ENCODE measurements at regions not wholly inside any gene's neighbourhood (a gene's known extent, or its start where the extent isn't known, plus 50 kb on each side); places are given as distances from the start of the nearest gene placed in this dataset.
"Not testable (repeated sequence)": the region's sequence is repeated elsewhere in the genome, so short reads cannot be mapped to it uniquely, and the experiment has no call there.

- DNase-seq: no peak
These were observed 615.2 kb downstream of the TRIML1 start for GRCh38 chr4:188754372-188755002.

- DNase-seq: no peak
These were observed 628.3 kb downstream of the TRIML1 start for GRCh38 chr4:188767496-188767895.

GRCh38 chr4:188778905-188779304, 639.7 kb downstream of the TRIML1 start:
- DNase-seq: no peak

GRCh38 chr4:188779581-188779980, 640.3 kb downstream of the TRIML1 start:
- no peak for DNase-seq

DNA sequence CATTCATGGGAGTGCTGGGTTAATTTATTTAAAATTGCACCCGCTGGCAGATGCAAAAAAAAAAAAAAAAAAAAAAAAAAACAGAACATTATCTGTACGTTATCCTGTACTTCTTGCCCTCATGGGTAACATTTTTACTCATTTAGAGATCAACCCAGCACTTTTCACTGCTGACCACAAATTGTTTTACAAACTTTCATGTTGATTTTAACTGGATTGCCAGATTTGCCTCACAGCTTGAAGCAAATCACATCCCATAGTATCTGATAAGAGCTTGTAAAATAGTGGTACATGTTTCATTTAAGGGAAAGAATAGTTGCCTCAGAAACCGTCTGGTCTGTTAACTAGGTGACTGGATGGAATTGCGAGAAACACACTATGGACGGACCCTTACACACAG, 640.8 kb downstream of the TRIML1 start:
- DNase-seq: no peak

DNA sequence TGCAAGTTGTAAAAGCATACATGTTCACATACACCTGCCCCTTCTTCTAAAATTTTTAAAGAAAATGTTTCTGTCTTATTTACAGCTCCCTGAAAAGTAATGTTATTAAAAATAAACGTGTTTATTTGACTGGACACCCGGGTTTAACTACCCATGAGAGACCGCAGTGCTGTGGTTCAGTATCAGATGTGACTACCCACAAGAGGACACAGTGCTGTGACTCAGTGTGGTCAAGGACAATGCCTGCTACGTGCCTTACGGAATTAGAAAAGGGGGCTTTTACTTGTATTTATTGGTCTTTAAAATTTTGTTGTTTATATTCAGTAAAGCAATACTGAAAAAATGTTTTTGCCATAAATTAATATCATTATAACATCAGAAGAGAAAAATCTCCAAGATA, 641.4 kb downstream of the TRIML1 start:
- DNase-seq: no peak

DNA sequence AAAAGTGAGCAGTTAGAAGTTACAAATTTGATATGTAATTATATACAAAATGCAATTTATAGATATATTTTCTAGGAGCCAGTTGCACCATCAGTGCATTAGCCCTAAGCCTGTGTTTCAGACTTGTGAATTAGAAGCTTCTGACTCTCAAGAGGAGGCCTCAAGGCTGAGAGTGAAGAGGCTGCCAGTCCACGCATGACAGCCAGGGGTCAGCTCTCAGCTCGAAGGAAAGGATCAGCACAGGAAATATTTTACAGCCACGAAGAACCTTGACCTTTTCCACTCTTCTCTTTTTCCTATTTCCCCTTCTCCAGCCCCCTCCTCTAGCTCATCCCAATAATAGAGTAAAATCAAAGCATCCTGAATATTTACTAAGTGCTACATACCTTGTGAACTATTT, 642.4 kb downstream of the TRIML1 start:
- no peak for DNase-seq

GRCh38 chr4:188783175-188783574, 643.9 kb downstream of the TRIML1 start:
- DNase-seq: no peak

GRCh38 chr4:188783606-188784160, 644.4 kb downstream of the TRIML1 start:
- DNase-seq: no peak

DNA sequence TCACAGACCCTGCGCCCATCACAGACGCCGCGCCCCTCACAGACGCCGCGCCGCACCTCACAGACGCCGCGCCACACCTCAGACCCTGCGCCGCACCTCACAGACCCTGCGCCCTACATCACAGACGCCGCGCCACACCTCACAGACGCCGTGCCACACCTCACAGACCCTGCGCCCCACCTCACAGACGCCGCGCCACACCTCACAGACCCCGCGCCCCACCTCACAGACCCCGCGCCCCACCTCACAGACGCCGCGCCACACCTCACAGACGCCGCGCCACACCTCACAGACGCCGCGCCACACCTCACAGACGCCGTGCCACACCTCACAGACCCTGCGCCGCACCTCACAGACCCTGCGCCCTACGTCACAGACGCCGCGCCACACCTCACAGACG, 657.4 kb downstream of the TRIML1 start:
- DNase-seq: not testable (repeated sequence)

GRCh38 chr4:188797011-188797410, 657.8 kb downstream of the TRIML1 start:
- DNase-seq: not testable (repeated sequence)

DNA sequence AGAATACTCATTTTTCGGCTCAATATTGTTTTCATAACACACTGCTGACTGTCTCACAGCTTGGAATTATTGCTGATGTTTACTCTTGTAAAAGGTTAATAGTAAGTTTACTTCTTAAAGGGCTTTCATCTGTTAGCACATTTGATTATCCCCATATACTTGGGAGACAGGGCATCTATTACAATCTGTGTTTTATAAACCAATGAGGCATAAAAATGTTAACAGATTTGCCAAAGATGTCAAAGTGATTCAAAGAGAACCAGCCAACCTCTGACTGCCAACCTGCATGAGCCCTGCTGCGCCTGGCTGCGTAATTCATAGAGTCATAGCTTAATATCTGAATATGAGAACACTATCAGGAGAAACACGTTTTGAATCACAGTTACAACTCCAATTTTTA, 665.6 kb downstream of the TRIML1 start:
- no peak for DNase-seq

DNA sequence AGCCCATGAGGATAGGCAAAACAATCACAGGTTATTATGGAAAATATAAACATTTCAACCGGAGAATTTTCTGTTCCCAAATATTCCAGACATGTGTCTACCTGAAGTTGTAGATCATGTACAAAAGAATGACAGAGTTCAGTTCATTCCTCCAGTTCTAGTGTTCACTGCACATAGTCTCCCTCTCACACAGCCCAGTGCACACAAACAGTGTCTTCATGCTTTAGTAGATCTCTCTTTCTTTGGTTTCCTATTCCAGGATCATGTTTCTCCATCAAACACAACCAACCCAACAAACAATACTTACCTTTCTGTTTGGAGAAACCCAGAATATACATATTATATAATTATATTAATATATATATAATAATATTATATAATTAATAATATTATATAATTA, 671.9 kb downstream of the TRIML1 start:
- DNase-seq: no peak

DNA sequence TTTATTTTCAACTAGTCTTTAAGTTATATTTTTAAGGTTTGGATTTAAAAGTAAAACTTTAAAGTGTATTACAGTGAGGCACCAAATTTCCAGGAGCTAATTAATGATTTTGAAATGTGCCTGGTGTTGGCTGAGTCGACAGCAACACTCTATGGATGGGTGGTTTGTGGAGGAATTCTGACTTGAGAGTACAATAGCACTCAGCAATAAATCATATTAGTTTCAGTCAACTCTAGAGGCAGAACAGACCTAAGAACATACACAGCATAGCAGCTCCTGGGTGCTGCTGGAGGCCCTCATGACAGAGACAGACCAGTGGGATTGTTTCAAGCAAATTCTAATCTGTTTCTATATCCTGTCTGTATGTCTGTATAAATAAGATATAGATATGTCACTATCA, 673.4 kb downstream of the TRIML1 start:
- no peak for DNase-seq

DNA sequence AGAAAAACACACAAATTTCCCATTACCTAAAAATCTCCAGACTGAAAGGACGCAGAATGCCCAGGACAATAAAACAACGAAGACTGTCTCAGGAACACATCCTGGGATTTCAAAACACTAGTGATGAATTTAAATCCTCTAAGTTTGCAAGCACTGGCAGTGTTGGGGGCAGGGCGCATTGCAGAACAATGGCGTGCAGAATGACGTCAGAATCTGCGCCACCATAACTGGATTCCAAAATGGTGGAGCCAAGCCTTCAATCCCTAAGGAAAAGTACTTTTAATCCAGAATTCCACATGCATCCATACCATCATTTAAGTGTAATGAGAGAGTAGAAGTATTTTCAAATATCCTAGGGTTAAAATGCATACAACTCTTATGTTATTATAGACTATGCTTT, 679.1 kb downstream of the TRIML1 start:
- DNase-seq: no peak

DNA sequence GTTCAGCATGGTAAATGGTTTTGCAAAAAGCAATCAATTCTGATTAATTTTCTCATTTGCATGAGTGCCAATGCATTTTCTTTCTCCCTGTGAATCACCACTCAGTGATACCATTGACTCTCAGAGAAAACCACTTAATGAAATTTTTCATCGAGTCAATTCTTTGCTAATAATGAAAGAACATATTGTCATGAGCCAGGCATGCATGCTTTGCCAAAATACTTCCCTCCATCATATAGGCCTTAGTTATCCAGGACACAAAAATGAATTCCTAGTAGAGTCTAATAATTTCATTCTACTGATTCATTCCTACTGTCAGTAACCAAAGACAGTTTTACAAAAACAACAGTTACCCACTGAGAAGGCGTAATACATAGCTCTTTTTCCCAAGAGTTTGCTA, 680.0 kb downstream of the TRIML1 start:
- DNase-seq: no peak

DNA sequence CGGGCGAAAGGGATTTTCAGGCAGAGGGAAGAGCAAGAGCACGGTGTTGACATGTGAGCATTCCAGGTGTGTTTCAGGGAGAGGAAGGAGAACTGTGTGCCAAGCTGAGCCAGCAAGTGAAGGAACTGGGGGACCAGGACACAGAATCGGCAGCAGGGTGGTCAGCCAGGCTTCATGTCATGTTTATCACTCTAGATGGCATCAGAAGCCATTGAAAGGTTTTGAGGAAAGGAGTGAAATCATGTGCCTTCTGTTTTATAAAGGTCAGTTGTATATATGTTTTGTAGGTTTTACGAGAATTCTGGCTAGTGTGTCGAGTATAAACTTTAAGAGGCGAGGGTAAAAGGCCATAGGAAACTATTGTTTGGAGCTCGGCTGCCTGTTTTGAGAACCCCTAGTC, 682.3 kb downstream of the TRIML1 start:
- no peak for DNase-seq

- no peak for DNase-seq
These were observed 683.5 kb downstream of the TRIML1 start for GRCh38 chr4:188822698-188823097.

- DNase-seq: no peak
These were observed 685.3 kb downstream of the TRIML1 start for GRCh38 chr4:188824553-188824952.

- no peak for DNase-seq
These were observed 687.2 kb downstream of the TRIML1 start for GRCh38 chr4:188826393-188826792.

DNA sequence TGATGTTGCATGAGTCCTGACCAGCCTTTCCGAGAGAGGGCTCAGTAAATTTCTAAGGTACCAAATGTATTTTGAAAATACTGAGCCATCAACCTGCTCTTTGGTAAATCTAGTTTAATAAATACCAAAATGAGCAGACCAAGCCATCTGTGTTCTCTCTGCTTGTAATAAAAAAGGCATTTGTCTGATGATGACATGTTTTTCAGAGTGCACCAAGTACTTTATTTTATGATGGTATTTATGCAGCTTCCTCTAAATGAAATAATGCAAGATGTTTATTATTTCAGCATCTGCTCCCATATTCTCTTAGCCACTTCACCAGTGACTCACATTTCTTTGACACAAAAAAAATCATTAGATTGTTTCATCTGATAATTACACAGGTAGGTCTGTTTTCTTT, 700.5 kb downstream of the TRIML1 start:
- DNase-seq: no peak

GRCh38 chr4:188841523-188841922, 702.3 kb downstream of the TRIML1 start:
- DNase-seq: no peak

GRCh38 chr4:188854436-188854835, 715.2 kb downstream of the TRIML1 start:
- no peak for DNase-seq

DNA sequence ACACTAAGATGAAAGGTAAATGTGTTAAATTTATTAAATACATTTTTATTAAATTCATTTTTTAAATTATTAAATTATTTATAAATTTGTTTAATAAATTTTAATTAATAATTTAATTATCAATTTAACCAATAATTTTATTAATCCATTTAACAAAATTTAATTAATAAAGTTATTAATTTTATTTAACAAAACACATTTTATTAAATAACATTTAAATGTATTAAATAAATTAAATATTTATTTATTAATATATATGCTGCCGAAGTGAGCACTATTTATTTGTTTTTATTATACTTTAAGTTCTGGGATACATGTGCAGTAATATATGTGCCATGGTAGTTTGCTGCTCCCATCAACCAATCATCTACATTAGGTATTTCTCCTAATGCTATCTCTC, 719.5 kb downstream of the TRIML1 start:
- no peak for DNase-seq

- no peak for DNase-seq
These were observed 725.5 kb downstream of the TRIML1 start for GRCh38 chr4:188864741-188865140.

Measured in activated T-cell treated with anti-CD3 and anti-CD28 coated beads for 4 hours (primary cell).